HG02938 (cell line): ENCODE measurements at regions not wholly inside any gene's neighbourhood (a gene's known extent, or its start where the extent isn't known, plus 50 kb on each side); places are given as distances from the start of the nearest gene placed in this dataset.

ENCODE experiments used
- ATAC-seq: cut with Tn5 transposase; IDR thresholded peaks from one replicate; pipeline ENCODE4 v1.9.1; 2021; ENCODE audit warnings: mild to moderate bottlenecking, moderate library complexity; ENCODE audit not compliant: unreplicated experiment

DNA sequence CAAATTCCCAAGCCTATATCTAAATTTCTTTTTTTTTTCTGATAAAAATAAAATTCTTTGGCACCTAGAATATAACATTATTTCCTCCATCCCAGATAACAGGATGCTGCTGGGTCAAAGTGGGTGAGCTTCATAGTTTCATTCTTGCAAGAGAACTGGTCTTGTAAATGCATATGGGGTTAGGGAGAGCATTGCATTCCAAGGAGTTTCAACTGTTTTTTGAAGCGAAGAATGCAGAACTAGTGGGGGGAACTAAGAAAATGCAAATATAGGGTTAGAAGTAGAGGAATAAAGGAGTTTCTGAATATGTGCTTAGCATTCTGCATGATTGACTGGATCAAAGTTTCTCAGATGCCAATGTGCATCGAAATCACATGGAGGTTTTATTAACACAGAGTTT is 347.2 kb upstream of the XYLT1 start:
- no peak for ATAC-seq

DNA sequence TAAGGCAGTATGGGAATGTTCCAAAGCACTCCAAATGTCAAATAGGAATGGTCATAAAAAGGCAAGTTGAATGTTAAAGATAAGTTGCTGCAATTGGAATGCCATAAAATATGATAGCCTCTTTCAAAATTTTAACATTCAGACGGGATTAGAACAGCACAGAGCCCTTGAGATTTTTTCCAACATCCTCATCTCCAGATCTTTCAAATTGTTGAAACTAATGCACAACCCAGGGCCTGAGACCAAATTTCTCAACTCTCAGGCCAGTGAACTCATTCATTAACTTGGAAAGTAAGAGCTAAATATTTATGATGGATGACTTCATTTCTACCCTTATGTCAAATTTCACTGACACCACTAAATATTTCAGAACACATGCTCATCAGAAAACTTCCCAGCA is 346.5 kb upstream of the XYLT1 start:
- ATAC-seq = no peak

GRCh38 chr16:17812771-17813170 is 342.0 kb upstream of the XYLT1 start:
- ATAC-seq = no peak

- ATAC-seq = no peak
Measured at GRCh38 chr16:17804857-17805256, 334.1 kb upstream of the XYLT1 start.

DNA sequence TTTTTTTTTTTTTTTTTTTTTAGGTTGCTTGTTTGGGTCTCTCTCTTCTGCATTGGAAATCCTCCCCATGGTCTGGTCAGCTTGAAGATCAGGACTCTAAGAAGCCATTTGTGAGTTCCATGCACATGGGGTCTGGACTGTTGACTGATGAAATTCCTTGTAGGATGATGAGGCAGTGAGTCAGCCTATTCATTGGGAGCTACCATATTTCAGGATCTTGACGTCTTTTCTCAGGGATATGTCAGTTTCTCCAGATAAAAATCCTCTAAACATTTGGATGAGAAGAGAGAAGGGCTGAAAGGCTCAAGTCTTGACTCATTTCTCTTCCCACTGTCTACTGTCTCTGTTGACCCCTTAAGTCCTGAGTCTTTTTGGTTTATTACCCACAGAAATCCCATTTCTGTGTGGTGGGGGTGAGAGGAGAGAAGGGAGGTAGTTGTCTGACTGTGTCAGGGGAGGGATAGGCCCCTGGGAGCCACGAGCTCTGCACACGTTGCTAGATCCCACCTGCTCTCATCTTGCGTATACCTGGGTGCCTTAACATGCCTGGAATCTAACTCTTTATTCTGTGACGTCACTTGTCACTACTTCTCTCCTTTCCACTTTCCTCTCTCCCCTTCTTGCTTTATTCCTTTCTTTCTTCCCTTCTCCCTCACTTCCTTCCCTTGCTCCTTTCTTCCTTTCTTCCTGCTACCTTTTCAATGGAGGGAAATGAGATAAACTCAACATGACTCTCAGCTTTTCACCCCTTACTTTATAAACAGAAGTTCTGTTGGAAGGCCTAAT is 333.1 kb upstream of the XYLT1 start:
- ATAC-seq = no peak

DNA sequence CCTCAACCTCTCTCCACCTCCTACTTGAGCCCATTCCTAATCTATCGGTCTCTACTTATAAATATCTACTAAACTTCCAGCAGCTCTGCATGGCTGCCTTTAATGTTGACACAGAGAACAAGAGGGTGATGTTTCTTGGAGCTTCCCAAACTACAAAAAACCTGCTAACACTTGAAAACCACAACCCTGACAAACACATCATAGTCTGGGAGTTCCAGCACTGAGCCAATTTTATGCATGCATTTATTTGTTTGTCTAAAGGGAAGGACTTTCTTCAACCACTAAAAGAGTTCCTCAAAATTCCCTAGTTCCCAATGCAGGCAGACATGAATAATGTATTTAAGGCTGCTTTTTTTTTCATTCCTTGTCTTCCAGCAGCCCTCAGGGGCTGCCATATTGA is 331.8 kb upstream of the XYLT1 start:
- no peak for ATAC-seq

GRCh38 chr16:17801068-17801467 is 330.3 kb upstream of the XYLT1 start:
- ATAC-seq = no peak

GRCh38 chr16:17798716-17799115 is 328.0 kb upstream of the XYLT1 start:
- no peak for ATAC-seq

DNA sequence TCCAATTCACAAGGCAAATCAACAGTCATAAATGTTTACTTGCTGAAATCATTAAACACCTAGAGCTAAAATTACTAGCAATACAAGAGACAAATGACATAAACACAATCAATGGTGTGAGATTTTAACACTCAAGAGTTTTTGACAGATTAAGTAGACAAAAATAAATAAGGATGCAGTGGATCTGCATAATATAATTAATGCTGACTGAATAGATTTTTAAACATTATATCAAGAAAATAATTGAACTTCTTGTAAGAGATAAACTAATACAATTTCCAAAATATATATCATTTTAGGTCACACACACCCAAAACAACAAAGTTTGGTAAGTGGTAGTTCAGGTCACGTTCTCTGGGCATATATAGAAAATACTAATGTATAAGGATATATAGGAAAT is 322.6 kb upstream of the XYLT1 start:
- ATAC-seq = no peak

DNA sequence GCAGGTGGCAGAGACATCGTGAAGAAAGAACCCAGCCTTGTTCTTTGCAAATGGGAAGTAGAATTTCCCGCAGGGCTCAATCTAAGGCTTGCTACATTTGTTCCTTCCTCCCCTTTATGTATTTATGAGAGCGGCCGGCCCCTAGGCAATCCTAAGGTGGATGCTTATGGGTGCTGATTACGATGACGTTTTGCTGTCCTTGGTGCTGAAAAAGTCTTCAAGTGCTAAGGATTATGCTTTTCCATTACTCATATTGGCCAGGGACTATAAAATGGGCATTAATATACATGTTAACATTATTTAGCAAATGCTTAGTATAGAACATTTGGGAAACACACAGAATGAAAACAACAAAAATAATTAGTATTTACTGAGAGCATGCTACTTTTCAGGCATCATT is 313.3 kb upstream of the XYLT1 start:
- ATAC-seq = no peak

GRCh38 chr16:17780181-17780580 is 309.4 kb upstream of the XYLT1 start:
- ATAC-seq = no peak

DNA sequence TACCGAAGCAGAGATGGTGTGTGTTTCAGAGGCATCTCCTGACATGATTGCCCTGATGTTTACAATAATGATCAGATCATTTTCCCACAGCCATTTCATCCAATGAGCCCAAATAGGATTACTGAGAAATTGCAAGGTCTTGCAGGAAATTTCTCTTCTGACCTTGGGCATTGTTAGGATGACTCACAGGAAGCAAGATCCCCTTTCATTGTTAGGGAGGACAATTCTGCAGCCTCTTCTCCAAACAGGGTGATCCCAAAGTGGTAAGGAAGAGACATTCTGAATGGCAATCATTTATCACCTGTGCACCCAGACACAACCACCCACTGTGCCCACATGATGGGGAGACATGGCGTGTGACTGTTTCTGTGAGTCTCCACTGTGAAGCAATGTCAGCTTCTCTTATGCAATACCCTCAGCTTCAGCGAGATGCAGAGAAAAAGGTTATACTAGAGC is 306.7 kb upstream of the XYLT1 start:
- no peak for ATAC-seq

DNA sequence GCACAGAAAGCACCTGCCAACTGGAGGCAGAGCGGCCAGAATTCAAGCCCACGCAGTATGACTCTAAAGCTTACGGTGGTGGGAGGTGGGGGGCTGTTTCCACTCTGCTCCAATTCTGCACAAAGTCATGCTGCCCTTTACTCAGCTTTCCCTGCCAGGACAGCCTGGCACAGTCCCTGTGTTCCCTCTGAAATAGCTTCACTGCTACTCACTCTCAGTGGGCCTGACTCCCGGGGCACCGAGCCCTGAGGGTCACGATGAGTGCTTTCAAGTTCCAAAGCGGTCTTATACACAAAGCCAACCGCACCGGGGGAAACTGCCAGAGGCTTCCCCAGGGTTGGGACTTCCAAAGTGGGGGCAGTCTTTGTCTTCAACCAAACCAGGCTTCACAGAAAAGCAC is 306.1 kb upstream of the XYLT1 start:
- ATAC-seq = no peak

DNA sequence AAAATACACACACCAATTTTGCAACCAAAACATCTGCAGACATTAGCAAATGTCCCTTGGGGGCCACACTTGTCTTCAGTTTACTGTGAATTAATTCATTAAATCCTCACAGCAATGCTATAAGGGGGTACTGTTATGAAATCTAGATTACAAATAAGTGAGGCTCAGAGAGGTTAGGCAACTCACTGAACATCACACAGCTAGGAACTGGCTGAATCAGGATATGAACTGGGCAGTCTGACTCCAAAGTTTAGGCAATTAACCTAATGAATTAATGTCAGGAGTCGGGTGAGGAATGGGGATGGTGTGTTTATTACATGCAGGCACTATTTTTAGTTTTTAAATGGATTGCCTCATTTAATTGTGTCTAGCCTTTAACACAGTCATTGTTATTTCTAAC is 305.7 kb upstream of the XYLT1 start:
- ATAC-seq = no peak

DNA sequence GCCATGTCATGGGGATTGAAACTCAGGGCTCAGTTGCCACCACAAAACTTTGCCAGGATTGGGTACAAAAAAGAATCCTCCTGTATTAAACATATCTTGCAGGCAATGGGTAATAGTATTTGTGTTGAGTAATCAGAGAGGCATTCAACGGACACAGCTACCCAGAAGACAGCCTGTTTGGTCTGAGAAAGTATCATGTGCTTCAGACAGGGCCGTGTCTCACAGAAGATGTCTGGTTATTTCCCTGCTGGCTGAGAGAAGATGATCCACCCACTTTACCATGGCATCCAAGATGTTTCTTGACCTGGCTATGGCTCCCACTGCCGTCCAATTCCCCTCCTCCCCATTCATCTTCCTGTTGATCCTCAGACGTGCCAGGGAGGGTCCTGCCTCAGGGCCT is 304.3 kb upstream of the XYLT1 start:
- no peak for ATAC-seq

- ATAC-seq = no peak
Measured at GRCh38 chr16:17773698-17774101, 302.9 kb upstream of the XYLT1 start.

- ATAC-seq = no peak
Measured at GRCh38 chr16:17770104-17770503, 299.3 kb upstream of the XYLT1 start.

- no peak for ATAC-seq
Measured at GRCh38 chr16:17769065-17769464, 298.3 kb upstream of the XYLT1 start.

GRCh38 chr16:17768257-17768656 is 297.5 kb upstream of the XYLT1 start:
- ATAC-seq = no peak

DNA sequence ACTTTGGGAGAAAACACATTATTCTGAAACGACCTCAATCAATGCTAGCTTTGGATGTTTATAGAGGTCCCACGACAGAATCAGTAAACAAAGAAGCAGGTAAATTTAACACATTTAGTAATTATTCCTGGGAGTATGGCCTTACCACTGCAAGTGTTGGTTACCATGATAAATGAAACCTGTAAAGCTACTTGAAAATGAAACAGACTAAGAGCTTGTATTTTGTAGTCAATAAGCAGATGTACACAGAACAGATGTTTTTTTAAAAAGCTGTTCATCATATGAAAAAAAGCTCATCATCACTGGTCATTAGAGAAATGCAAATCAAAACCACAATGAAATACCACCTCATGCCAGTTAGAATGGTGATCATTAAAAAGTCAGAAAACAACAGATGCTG is 295.3 kb upstream of the XYLT1 start:
- no peak for ATAC-seq

GRCh38 chr16:17759451-17760390 is 289.0 kb upstream of the XYLT1 start:
- ATAC-seq = no peak

GRCh38 chr16:17757808-17758207 is 287.0 kb upstream of the XYLT1 start:
- ATAC-seq = no peak
